DOHH2 (cell line): ENCODE measurements at regions not wholly inside any gene's neighbourhood (a gene's known extent, or its start where the extent isn't known, plus 50 kb on each side); places are given as distances from the start of the nearest gene placed in this dataset.

Source experiments
- H3F3A ChIP-seq: fragments of 200-600 bp; sonication (generic), shearing (Covaris generic); 2 replicates; pipeline ENCODE4 v1.6.0; 2016; ENCODE audit warnings: antibody characterized with exemption, mild to moderate bottlenecking; ENCODE audit not compliant: control insufficient read depth, insufficient read depth
- H3K27ac ChIP-seq: fragments of 200-600 bp; sonication (generic); 2 replicates; pipeline ENCODE4 v1.5.1; 2014; ENCODE audit warnings: low read depth, mild to moderate bottlenecking, low read length, moderate library complexity
- H3K27me3 ChIP-seq: fragments of 200-600 bp; sonication (generic); 2 replicates; pipeline ENCODE4 v1.6.1; 2014; ENCODE audit warnings: mild to moderate bottlenecking, low read length, mixed read lengths; ENCODE audit not compliant: control insufficient read depth
- H3K36me3 ChIP-seq: fragments of 200-600 bp; sonication (generic); 2 replicates; pipeline ENCODE4 v1.6.1; 2014; ENCODE audit warnings: mild to moderate bottlenecking, low read length, moderate library complexity, mixed read lengths; ENCODE audit not compliant: control insufficient read depth
- H3K4me1 ChIP-seq: fragments of 200-600 bp; sonication (generic); 2 replicates; pipeline ENCODE4 v1.6.1; 2014; ENCODE audit warnings: mild to moderate bottlenecking, low read length, mixed read lengths; ENCODE audit not compliant: control insufficient read depth
- H3K4me2 ChIP-seq: fragments of 200-600 bp; sonication (generic); 2 replicates; pipeline ENCODE4 v1.6.0; 2014; ENCODE audit warnings: mild to moderate bottlenecking, low read length, moderate library complexity
- H3K4me3 ChIP-seq: fragments of 200-600 bp; sonication (generic); 2 replicates; pipeline ENCODE4 v1.5.1; 2014; ENCODE audit warnings: mild to moderate bottlenecking, low read length, mixed read lengths
- H3K79me2 ChIP-seq: fragments of 200-600 bp; sonication (generic); 2 replicates; pipeline ENCODE4 v1.6.1; 2014; ENCODE audit warnings: mild to moderate bottlenecking, low read length, mixed read lengths; ENCODE audit not compliant: control insufficient read depth
- H3K9me2 ChIP-seq: fragments of 200-600 bp; sonication (generic); replicated peaks from 2 replicates; pipeline ENCODE4 v1.6.1; 2014; ENCODE audit warnings: mild to moderate bottlenecking, low read length, mixed read lengths; ENCODE audit not compliant: control insufficient read depth
- H3K9me3 ChIP-seq: fragments of 200-600 bp; sonication (generic); 2 replicates; pipeline ENCODE4 v1.6.1; 2014; ENCODE audit warnings: antibody characterized with exemption, low read length, mixed read lengths; ENCODE audit not compliant: control insufficient read depth, insufficient read depth
- H4K20me1 ChIP-seq: fragments of 200-600 bp; sonication (generic); 2 replicates; pipeline ENCODE4 v1.6.0; 2014; ENCODE audit warnings: low read depth, mild to moderate bottlenecking, antibody characterized with exemption, low read length, moderate library complexity; ENCODE audit not compliant: control insufficient read depth, insufficient read depth
- EZH2phosphoT487 ChIP-seq: fragments of 200-600 bp; sonication (generic); IDR thresholded peaks from 2 replicates; pipeline ENCODE4 v1.6.1; 2017; ENCODE audit warnings: borderline replicate concordance, mild to moderate bottlenecking, antibody characterized with exemption, low read length, moderate library complexity, mixed read lengths
- TF ChIP-seq, protein P1 (sequence below): fragments of 200-600 bp; sonication (generic); IDR thresholded peaks from one replicate; pipeline ENCODE4 v1.5.1; 2014; ENCODE audit warnings: antibody characterized with exemption, mild to moderate bottlenecking, low read depth, low read length; ENCODE audit not compliant: poor library complexity, severe bottlenecking

DNA sequence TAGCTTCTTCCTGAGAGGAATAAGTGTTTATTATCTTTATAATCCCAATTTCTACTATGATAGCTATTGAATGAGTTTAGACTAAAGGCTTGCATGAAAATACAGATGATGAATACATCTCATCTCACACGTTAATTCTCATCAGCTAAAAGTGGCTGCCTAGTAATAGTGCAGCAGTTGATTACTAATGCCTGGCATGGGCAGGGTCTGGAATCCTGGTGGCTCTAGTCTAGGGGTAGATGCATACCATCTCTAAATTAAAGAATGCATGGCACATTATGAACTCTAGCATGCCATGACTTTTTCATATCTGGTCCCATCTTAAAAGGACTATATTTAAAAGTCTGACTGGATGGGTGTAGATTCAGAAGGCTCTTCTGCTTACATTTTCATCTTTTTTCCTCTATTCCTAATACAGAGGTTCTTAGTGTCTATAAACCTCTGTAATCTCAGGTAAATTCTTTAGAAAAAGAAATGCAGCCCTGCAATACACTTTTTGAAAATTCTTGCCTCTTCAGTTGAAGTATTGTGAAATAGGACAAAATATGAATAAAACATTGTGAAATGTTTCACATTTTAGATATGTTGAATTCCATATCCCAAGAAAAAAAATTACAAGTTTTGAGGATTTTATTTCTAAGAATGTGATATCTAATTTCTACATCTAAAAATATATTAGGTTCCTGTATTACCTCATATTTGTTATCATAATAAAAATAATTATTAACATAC is 187.6 kb downstream of the C11orf87 start:
- H3K27ac ChIP-seq: no peak overlapping the region
- no peaks in the 10 kb centered on the region for H3K4me1 ChIP-seq
- H3F3A ChIP-seq: no peaks in the 10 kb centered on the region
- no peak overlapping the region for H3K4me2 ChIP-seq
- H3K9me2 ChIP-seq: no peaks in the 10 kb centered on the region; the same call in 1 of the 2 replicates
- no peaks in the 10 kb centered on the region for H3K9me3 ChIP-seq
- no peaks in the 10 kb centered on the region for H3K27me3 ChIP-seq
- H4K20me1 ChIP-seq: no peaks in the 10 kb centered on the region
- H3K36me3 ChIP-seq: no peaks in the 10 kb centered on the region
- H3K4me3 ChIP-seq: no peak overlapping the region
- no peak for TF ChIP-seq EZH2phosphoT487
- TF ChIP-seq, protein P1, sequence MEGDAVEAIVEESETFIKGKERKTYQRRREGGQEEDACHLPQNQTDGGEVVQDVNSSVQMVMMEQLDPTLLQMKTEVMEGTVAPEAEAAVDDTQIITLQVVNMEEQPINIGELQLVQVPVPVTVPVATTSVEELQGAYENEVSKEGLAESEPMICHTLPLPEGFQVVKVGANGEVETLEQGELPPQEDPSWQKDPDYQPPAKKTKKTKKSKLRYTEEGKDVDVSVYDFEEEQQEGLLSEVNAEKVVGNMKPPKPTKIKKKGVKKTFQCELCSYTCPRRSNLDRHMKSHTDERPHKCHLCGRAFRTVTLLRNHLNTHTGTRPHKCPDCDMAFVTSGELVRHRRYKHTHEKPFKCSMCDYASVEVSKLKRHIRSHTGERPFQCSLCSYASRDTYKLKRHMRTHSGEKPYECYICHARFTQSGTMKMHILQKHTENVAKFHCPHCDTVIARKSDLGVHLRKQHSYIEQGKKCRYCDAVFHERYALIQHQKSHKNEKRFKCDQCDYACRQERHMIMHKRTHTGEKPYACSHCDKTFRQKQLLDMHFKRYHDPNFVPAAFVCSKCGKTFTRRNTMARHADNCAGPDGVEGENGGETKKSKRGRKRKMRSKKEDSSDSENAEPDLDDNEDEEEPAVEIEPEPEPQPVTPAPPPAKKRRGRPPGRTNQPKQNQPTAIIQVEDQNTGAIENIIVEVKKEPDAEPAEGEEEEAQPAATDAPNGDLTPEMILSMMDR: no peak
- no peaks in the 10 kb centered on the region for H3K79me2 ChIP-seq

DNA sequence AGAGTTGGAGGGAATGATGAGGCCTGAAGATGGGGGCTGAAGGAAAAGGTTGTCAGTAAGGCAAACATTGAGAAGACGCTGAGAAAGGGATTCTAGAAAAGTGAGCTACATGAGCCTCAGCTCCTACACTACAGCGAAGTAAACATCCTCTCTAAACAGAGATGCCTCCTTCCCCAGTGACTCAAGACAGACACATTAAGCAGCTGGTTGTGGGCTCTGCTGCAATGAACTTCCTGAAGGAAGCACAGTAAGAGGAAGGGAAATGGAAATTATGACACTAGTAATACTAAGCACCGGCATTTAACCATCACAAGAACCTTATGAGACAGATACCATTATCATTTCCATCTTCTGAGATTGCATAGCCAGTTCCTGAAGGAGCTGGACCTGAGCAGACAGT is 190.5 kb downstream of the C11orf87 start:
- Histone ChIP-seq H3K4me3 (no peak overlapping the region), H3K9me2 (no peaks in the 10 kb centered on the region; the same call in 1 of the 2 replicates), H3K9me3 (no peaks in the 10 kb centered on the region), H3K36me3 (no peaks in the 10 kb centered on the region), H3K4me1 (no peaks in the 10 kb centered on the region), H3F3A (no peaks in the 10 kb centered on the region), H3K27me3 (no peaks in the 10 kb centered on the region), H3K79me2 (no peaks in the 10 kb centered on the region), H3K4me2 (no peak overlapping the region), H3K27ac (no peak overlapping the region), H4K20me1 (no peaks in the 10 kb centered on the region)
- TF ChIP-seq, protein P1: no peak
- no peak for TF ChIP-seq EZH2phosphoT487

DNA sequence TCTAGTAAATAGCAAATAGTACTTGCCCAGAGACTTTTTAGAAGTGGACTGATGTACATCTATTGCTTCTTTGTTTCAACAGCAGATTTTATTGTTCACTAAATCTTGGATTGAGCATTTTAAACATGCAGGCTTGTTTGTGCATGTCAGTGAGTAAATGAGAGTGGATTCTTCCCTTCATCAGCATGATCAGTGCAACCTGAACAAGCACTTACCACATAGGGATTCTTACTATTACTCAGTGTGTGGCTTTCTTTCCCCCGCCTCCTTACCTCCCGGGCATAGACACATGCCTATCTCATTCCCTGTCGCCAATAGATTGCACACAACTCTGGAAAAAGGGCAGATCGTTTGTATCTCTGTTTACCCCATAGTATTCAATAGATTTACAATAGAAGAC is 197.5 kb downstream of the C11orf87 start:
- H3K27ac ChIP-seq: no peak overlapping the region
- H4K20me1 ChIP-seq: no peaks in the 10 kb centered on the region
- H3K9me2 ChIP-seq: no peaks in the 10 kb centered on the region
- no peaks in the 10 kb centered on the region for H3K4me1 ChIP-seq
- H3K27me3 ChIP-seq: no peaks in the 10 kb centered on the region
- no peaks in the 10 kb centered on the region for H3K9me3 ChIP-seq
- H3K4me2 ChIP-seq: no peak overlapping the region
- TF ChIP-seq EZH2phosphoT487: no peak
- TF ChIP-seq, protein P1: no peak
- no peaks in the 10 kb centered on the region for H3F3A ChIP-seq
- H3K4me3 ChIP-seq: no peak overlapping the region
- H3K36me3 ChIP-seq: no peaks in the 10 kb centered on the region
- H3K79me2 ChIP-seq: no peaks in the 10 kb centered on the region
